Skeletal muscle tissue (tissue), 3 donors: ENCODE measurements at regions not wholly inside any gene's neighbourhood (a gene's known extent, or its start where the extent isn't known, plus 50 kb on each side); places are given as distances from the start of the nearest gene placed in this dataset.

Source experiments
- H3K27ac ChIP-seq: one replicate; pipeline ENCODE4 v1.7.0; 2013; ENCODE audit warnings: mild to moderate bottlenecking, low read depth, low read length, inconsistent platforms
- H3K27me3 ChIP-seq, 3 donors: one replicate each; pipeline ENCODE4 v1.7.0; 2013; ENCODE audit warnings: low read length in 3 of 3; ENCODE audit not compliant: control insufficient read depth in 3 of 3, insufficient read depth in 3 of 3
- H3K36me3 ChIP-seq, 3 donors: one replicate each; pipeline ENCODE4 v1.7.0; 2013; ENCODE audit warnings: low read length in 3 of 3; ENCODE audit not compliant: control insufficient read depth in 3 of 3, insufficient read depth in 3 of 3
- H3K4me1 ChIP-seq, 3 donors: one replicate each; pipeline ENCODE4 v1.7.0; 2013; ENCODE audit warnings: low read length in 3 of 3, mild to moderate bottlenecking in 3 of 3; ENCODE audit not compliant: control insufficient read depth in 3 of 3, insufficient read depth in 3 of 3
- H3K4me3 ChIP-seq, 3 donors: one replicate each; pipeline ENCODE4 v1.7.0; 2013; ENCODE audit warnings: low read length in 3 of 3
- H3K9ac ChIP-seq, 3 donors: one replicate each; pipeline ENCODE4 v1.7.0; 2013; ENCODE audit warnings: low read length in 3 of 3, mild to moderate bottlenecking in 3 of 3, moderate library complexity in 2 of 3, low read depth in 1 of 3
- H3K9me3 ChIP-seq, 3 donors: one replicate each; pipeline ENCODE4 v1.7.0; 2013; ENCODE audit warnings: low read length in 3 of 3; ENCODE audit not compliant: control insufficient read depth in 3 of 3
- donor health status: Osteomylitis.

DNA sequence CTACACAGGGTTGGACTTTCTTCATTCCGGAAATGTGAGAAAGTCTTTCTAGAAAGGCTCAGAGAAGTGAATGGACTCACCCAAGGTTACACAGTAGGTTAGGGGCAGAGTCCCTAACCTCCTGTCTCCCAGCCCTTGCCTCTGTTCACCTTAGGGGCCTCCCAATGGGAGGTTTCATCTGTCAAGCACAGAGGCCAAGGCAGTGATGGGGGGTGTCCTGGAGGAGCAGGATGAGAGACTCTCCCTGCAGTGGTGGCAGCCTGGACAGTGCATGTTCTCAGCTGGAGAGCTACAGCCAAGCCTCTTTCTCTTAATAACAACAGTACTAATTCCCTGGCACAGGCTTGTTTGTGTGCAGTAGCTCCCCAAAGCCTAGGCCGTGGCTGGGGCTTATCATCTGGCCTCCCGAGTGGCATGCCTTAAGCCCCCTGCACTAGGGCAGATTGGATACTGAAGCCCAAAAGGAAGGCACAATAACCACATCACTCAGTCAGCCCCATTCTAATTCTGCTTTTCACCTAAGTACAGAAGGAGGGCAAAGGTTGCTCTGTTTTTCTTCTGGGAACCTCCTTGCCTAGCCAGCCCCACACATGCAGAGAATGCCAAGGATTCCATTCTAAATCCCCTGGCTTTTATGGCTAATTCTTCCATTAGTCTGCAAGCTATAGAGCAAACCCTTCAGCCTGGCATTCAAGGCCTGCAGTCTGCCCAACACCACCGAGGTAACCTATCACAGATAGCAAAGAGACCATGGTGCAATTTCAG is 50.2 kb upstream of the XPA start:
- H3K27ac ChIP-seq, result no peak overlapping the region
- H3K4me1 ChIP-seq, result no peaks in the 10 kb centered on the region
- peaks cover 0 to 10% (median 5%) of the 10 kb centered on the region in 3 donors for H3K27me3 ChIP-seq
- no peak overlapping the region for H3K9ac ChIP-seq
- H3K9me3 ChIP-seq, result peaks cover 0 to 3% (median under 1%) of the 10 kb centered on the region in 3 donors
- no peak overlapping the region for H3K4me3 ChIP-seq
- H3K36me3 ChIP-seq, result no peaks in the 10 kb centered on the region

DNA sequence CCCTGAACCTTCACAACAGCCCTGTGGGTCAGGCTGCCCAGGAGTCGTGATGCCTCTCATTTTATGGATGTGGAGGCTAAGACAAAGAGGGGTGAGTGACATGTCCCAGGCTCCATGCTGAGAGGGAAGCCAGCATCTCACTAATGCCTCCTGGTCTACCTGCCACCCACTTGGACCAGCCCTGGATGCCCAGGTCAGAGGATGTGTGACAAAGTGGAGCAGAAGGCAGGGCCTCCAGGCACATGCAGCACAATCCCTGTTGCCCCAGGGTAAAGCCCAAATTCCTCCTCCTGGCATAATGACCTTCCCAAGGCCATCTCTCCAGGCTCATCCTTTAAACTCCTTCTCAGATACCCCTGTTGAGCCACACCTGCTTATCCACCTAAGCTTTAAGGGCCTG is 51.4 kb upstream of the XPA start:
- Histone ChIP-seq H3K9me3 (no peaks in the 10 kb centered on the region), H3K9ac (no peak overlapping the region), H3K36me3 (no peaks in the 10 kb centered on the region), H3K4me1 (no peaks in the 10 kb centered on the region), H3K4me3 (no peak overlapping the region), H3K27me3 (peaks cover 0 to 10% (median 5%) of the 10 kb centered on the region in 3 donors), H3K27ac (no peak overlapping the region)

DNA sequence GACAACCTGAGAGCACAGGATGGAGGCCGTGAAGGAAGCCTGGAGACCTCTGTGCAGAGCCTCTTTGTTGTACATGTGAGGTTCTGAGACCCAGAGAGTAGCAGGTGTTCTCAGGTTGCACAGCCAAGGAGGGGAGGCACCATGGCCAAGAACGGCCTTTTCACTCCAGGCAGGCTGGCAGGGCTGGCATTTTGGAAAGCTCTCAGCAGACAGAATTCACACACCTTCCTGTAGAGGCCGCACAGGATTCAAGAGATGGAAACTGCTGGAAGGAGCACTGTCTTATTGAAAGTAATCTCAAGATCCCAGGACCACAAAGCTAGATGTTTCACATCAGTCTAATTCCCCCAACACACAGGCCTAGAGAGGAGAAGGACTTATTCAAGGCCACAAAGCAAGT is 52.8 kb upstream of the XPA start:
- Histone ChIP-seq H3K36me3 (no peaks in the 10 kb centered on the region), H3K9me3 (no peaks in the 10 kb centered on the region), H3K4me3 (no peak overlapping the region), H3K27ac (no peak overlapping the region), H3K4me1 (no peaks in the 10 kb centered on the region), H3K27me3 (peaks cover 0 to 10% (median 5%) of the 10 kb centered on the region in 3 donors), H3K9ac (no peak overlapping the region)

DNA sequence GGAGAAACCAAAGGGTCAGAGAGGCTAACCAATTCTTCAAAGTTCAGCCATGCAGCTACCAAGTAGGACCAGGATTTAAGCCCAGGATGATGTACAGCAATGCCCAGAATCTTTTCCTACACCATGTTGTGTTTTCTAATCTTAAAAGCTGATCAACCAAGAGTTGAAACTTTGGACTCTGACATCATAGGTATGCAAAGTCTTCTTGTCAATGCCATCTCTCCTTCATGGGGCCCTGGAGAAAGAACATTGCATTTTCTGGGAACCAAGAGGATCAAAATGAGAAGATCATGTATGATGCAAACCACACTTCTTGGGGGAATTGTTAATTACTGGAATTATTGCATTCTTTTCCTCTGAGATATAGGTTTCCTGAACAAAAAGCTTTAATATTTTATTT is 54.4 kb upstream of the XPA start:
- Histone ChIP-seq H3K4me1 (no peaks in the 10 kb centered on the region), H3K9ac (no peak overlapping the region), H3K9me3 (peaks cover 0 to 2% (median 0%) of the 10 kb centered on the region in 3 donors), H3K27ac (no peak overlapping the region), H3K27me3 (peaks cover 0 to 4% (median 0%) of the 10 kb centered on the region in 3 donors), H3K4me3 (no peak overlapping the region), H3K36me3 (no peaks in the 10 kb centered on the region)

DNA sequence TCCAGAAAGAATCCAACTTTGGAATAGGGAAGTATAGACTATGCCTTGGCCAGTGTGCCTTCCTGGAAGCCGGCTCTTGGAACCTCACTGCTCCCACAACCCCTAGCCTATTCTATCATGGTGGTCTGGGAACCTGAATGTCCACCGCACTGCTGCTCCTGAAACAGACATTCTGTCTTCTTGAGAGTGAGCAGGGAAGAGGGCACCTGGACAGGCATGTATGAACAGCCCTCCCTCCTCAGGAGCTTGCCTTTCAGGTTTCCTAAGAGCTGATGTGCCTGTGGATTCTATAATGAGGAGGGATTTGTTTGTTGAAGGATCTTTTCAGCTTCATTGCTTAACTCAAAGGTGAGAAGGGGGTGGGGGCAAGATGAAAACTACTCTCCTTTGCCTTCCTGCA is 55.1 kb upstream of the XPA start:
- no peaks in the 10 kb centered on the region for H3K36me3 ChIP-seq
- no peak overlapping the region for H3K9ac ChIP-seq
- no peaks in the 10 kb centered on the region for H3K4me1 ChIP-seq
- no peak overlapping the region for H3K4me3 ChIP-seq
- no peak overlapping the region for H3K27ac ChIP-seq
- peaks cover 0 to 4% (median 2%) of the 10 kb centered on the region in 3 donors for H3K27me3 ChIP-seq
- H3K9me3 ChIP-seq, result peaks cover 0 to 2% (median 0%) of the 10 kb centered on the region in 3 donors

DNA sequence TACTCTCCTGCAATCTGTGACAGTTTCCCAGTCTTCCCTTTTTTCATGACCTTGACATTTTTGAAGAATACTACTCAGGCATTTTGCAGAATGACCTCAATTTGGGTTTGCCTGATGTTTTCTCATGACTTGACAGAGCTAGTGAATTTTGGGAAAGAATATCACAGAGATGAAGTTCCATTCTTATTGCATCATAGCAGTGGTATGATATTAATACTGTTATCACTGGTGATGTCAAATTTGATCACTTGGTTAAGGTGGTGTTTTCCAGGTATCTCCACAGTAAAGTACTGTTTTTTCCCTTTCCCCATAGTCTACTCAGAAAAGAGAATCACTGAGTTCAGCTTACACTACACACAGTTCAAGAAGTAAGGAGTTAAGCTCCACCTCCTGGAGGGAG is 56.2 kb upstream of the XPA start:
- H3K9ac ChIP-seq, result no peak overlapping the region

DNA sequence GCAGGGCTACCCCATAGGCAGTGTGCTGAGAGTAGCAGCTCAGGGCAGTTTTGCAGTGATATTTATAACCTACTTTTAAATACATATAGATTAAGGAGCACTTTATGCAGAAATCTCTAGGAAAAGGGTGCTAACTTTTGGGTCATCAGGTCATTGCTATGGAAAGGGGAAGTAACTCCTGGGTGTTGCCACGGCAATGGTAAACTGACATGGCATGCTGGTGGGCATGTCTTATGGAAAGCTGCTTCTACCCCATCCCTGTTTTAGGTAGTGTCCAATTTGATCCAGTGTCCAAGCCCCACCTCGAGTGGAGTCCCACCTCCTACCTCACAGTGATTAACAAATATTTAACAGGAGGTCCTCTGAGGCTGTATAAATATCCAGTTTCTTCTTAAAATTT is 56.8 kb upstream of the XPA start:
- H3K4me3 ChIP-seq, result no peak overlapping the region
- H3K9ac ChIP-seq, result no peak overlapping the region
- H3K27me3 ChIP-seq, result peaks cover 0 to 4% (median 0%) of the 10 kb centered on the region in 3 donors
- H3K36me3 ChIP-seq, result no peaks in the 10 kb centered on the region
- H3K27ac ChIP-seq, result no peak overlapping the region
- H3K9me3 ChIP-seq, result peaks cover 0 to 2% (median 0%) of the 10 kb centered on the region in 3 donors
- no peaks in the 10 kb centered on the region for H3K4me1 ChIP-seq

More for the DNA sequence above, 56.2 kb upstream of the XPA start:
- no peak overlapping the region for H3K4me3 ChIP-seq
- H3K4me1 ChIP-seq, result no peaks in the 10 kb centered on the region
- H3K27me3 ChIP-seq, result peaks cover 0 to 4% (median 0%) of the 10 kb centered on the region in 3 donors
- no peak overlapping the region for H3K27ac ChIP-seq
- no peaks in the 10 kb centered on the region for H3K36me3 ChIP-seq
- peaks cover 0 to 2% (median 0%) of the 10 kb centered on the region in 3 donors for H3K9me3 ChIP-seq

DNA sequence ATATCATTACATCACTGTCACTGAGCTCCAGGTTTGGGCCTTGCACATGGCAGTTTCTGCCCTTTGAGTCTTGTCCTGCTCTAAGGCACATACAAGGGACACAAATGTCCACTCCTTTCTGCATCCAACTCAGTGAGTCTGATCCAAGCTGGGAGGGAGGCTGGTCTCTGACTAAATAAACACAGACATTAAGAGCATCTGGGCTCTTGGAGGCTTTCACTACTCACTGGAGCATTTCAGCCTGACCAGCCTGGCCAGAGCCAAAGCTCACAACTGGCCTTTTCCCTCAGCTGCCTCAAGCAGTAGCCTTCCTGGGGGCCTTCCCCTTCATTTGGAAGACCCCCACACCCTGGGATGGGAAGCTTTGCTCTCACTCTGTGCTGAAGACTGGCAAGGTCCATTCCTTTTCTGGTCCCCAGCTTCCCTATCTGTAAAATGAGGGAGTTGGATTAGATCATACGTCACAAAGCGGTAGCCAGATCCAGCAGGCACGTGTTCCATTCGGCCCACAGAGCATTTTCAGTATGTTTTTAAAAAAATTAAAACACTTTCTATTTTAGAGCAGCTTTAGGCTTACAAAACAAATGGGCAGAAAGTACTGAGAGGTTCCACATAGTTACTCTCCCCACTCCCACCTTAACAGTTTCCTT is 58.6 kb upstream of the XPA start:
- peaks cover 1 to 5% (median 4%) of the 10 kb centered on the region in 3 donors for H3K27me3 ChIP-seq
- H3K4me1 ChIP-seq, result no peaks in the 10 kb centered on the region
- H3K27ac ChIP-seq, result no peak overlapping the region
- no peak overlapping the region for H3K4me3 ChIP-seq
- no peak overlapping the region for H3K9ac ChIP-seq
- no peaks in the 10 kb centered on the region for H3K36me3 ChIP-seq
- peaks cover 0 to 2% (median 0%) of the 10 kb centered on the region in 3 donors for H3K9me3 ChIP-seq

DNA sequence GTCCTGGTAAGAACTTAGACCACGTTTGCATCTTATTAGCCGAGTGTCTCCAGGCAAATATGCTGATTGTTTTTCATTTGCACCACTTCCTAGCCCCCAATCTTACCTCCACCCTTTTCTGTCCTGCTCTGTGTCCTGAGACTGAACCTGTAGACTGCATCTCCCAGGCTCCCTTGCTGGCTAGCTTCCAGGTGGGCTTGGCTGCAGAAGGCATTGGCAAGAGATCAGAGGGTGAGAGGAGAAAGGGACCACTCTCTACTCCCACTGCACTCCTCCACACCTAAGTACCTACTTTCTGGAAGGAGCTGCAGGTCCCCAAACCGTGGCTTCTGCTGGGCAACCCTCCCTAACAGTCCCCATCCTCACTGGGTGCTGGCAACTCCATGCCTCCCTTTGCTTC is 59.9 kb upstream of the XPA start:
- no peak overlapping the region for H3K27ac ChIP-seq
- H3K4me1 ChIP-seq, result no peaks in the 10 kb centered on the region
- no peaks in the 10 kb centered on the region for H3K36me3 ChIP-seq
- no peak overlapping the region for H3K9ac ChIP-seq
- H3K4me3 ChIP-seq, result no peak overlapping the region
- peaks cover 0 to 2% (median 0%) of the 10 kb centered on the region in 3 donors for H3K9me3 ChIP-seq
- peaks cover 12 to 17% (median 13%) of the 10 kb centered on the region in 3 donors for H3K27me3 ChIP-seq

DNA sequence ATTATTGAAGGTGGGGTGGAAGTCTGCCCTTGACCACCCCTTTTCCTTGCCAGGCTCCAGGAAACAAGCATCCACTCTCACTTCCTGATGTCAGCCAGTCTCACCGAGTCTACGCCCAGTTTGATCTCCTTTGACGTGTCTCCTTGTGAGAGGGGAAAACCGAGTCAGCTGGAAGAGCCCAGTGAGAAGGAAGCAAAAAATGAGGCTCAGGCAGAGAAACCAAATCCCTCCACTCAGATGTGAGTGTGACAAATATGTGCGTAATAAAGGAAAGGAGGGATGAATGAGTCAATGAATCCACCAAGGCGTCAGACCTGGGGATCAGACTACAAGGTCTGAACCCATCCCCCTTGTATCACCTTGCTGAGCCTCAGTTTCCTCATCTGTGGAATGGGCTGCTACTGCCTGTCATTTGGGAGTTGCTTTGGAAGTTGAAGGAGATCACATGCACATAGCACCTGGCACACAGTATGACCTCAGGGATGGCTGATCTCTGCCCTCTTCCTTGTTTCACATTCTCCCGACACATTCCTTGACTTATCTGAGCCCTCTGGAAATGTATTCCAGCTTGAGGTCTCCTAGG is 61.3 kb upstream of the XPA start:
- H3K27me3 ChIP-seq, result peaks cover 19 to 30% (median 24%) of the 10 kb centered on the region in 3 donors
- peaks cover 0 to 2% (median 0%) of the 10 kb centered on the region in 3 donors for H3K9me3 ChIP-seq
- no peaks in the 10 kb centered on the region for H3K4me1 ChIP-seq
- H3K27ac ChIP-seq, result no peak overlapping the region
- no peak overlapping the region for H3K4me3 ChIP-seq
- H3K9ac ChIP-seq, result no peak overlapping the region
- H3K36me3 ChIP-seq, result no peaks in the 10 kb centered on the region
